WERI-Rb-1 (cell line): ENCODE measurements at regions not wholly inside any gene's neighbourhood (a gene's known extent, or its start where the extent isn't known, plus 50 kb on each side); places are given as distances from the start of the nearest gene placed in this dataset.

ENCODE experiments used
- DNase-seq: peaks from one replicate; pipeline ENCODE4 v3.0.0-alpha.2; 2020
- H3K27ac ChIP-seq: fragments of 250-450 bp; sonication (Bioruptor Pico); 2 replicates; pipeline ENCODE4 v1.5.1; 2020; ENCODE audit warnings: mild to moderate bottlenecking, moderate library complexity
- H3K27me3 ChIP-seq: fragments of 250-450 bp; sonication (Bioruptor Pico); 2 replicates; pipeline ENCODE4 v1.5.1; 2021; ENCODE audit warnings: mild to moderate bottlenecking, low read depth, moderate library complexity; ENCODE audit not compliant: insufficient read depth, severe bottlenecking
- H3K36me3 ChIP-seq: fragments of 250-450 bp; sonication (Bioruptor Pico); 2 replicates; pipeline ENCODE4 v1.5.1; 2020; ENCODE audit warnings: mild to moderate bottlenecking, moderate library complexity
- H3K4me3 ChIP-seq: 2 replicates; pipeline ENCODE4 v1.5.1; 2011; ENCODE audit warnings: low read depth, mild to moderate bottlenecking, control low read depth, low read length
- H3K9me3 ChIP-seq: fragments of 250-450 bp; sonication (Bioruptor Pico); 2 replicates; pipeline ENCODE4 v1.5.1; 2021; ENCODE audit warnings: mild to moderate bottlenecking, moderate library complexity; ENCODE audit not compliant: severe bottlenecking
- CTCF ChIP-seq: IDR thresholded peaks from 2 replicates; pipeline ENCODE4 v1.5.1; 2011; ENCODE audit warnings: low read depth, mild to moderate bottlenecking, control low read depth, inconsistent platforms, low read length

GRCh38 chr2:126825316-126825715 is 73.4 kb upstream of the TEX51 start:
- peaks cover 27% of the 10 kb centered on the region for H3K27me3 ChIP-seq
- no peak overlapping the region for H3K27ac ChIP-seq
- H3K4me3 ChIP-seq: no peak overlapping the region
- DNase-seq: no peak
- no peak for TF ChIP-seq CTCF
- H3K36me3 ChIP-seq: no peaks in the 10 kb centered on the region
- H3K9me3 ChIP-seq: no peaks in the 10 kb centered on the region

- H3K4me3 ChIP-seq: no peak overlapping the region
- DNase-seq: no peak
- TF ChIP-seq CTCF: no peak
- no peaks in the 10 kb centered on the region for H3K9me3 ChIP-seq
- no peaks in the 10 kb centered on the region for H3K36me3 ChIP-seq
- H3K27ac ChIP-seq: no peak overlapping the region
- peaks cover 18% of the 10 kb centered on the region for H3K27me3 ChIP-seq
Measured at GRCh38 chr2:126826491-126826890, 72.2 kb upstream of the TEX51 start.

DNA sequence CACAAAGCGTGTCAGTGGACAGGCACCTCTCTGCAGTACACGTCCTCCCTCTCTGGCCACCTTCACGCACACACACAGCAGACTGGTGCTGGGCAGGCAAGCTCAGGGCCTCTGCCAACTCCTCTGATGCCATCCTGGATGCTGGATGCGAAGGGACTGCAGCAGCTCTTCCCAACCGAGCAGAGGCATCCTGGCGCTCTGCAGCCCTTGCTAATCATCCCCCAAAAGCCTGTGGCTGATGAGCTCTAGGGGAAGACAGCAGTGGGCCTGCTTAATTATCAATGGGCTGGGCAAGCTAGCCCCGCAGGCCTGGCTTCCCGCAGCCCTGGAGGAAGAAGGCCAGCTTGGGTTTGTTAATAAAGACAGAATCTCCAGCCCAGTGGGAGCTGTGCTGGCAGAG is 71.3 kb upstream of the TEX51 start:
- Histone ChIP-seq H3K36me3 (no peaks in the 10 kb centered on the region), H3K4me3 (no peak overlapping the region), H3K9me3 (no peaks in the 10 kb centered on the region), H3K27ac (no peak overlapping the region), H3K27me3 (peaks cover 18% of the 10 kb centered on the region)
- DNase-seq: no peak
- TF ChIP-seq CTCF: no peak

GRCh38 chr2:126828051-126828450 is 70.6 kb upstream of the TEX51 start:
- H3K27ac ChIP-seq: no peak overlapping the region
- TF ChIP-seq CTCF: no peak
- peaks cover 16% of the 10 kb centered on the region for H3K27me3 ChIP-seq
- no peaks in the 10 kb centered on the region for H3K36me3 ChIP-seq
- no peaks in the 10 kb centered on the region for H3K9me3 ChIP-seq
- DNase-seq: no peak
- no peak overlapping the region for H3K4me3 ChIP-seq

DNA sequence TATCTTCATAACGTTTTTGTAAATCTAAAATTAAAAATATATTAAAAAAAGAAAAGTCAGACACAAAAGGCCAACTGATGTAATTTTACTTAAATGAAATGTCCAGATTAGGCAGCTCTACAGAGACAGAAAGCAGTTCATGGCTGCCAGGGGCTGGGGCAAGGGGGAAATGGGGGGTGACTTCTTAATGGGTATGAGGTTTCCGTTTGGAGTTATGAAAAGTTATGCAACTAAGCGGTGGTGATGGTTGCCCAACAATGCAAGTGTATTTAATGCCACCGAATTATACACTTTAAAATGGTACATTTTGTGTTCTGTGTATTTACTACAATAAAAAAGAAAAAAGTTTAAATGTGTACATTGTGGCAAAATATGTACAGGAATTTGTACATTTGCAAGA is 70.2 kb upstream of the TEX51 start:
- Histone ChIP-seq H3K36me3 (no peaks in the 10 kb centered on the region), H3K9me3 (no peaks in the 10 kb centered on the region), H3K4me3 (no peak overlapping the region), H3K27me3 (peaks cover 14% of the 10 kb centered on the region), H3K27ac (no peak overlapping the region)
- TF ChIP-seq CTCF: no peak
- DNase-seq: no peak

GRCh38 chr2:126831234-126832005 is 67.3 kb upstream of the TEX51 start:
- H3K27me3 ChIP-seq: peaks cover 16% of the 10 kb centered on the region
- no peak overlapping the region for H3K27ac ChIP-seq

More at GRCh38 chr2:126831234-126832005, 67.3 kb upstream of the TEX51 start:
- no peak for DNase-seq
- no peak overlapping the region for H3K4me3 ChIP-seq
- no peaks in the 10 kb centered on the region for H3K36me3 ChIP-seq
- H3K9me3 ChIP-seq: no peaks in the 10 kb centered on the region
- TF ChIP-seq CTCF: no peak
